ENCODE measurements at regions not wholly inside any gene's neighbourhood (a gene's known extent, or its start where the extent isn't known, plus 50 kb on each side); places are given as distances from the start of the nearest gene placed in this dataset.

DNA sequence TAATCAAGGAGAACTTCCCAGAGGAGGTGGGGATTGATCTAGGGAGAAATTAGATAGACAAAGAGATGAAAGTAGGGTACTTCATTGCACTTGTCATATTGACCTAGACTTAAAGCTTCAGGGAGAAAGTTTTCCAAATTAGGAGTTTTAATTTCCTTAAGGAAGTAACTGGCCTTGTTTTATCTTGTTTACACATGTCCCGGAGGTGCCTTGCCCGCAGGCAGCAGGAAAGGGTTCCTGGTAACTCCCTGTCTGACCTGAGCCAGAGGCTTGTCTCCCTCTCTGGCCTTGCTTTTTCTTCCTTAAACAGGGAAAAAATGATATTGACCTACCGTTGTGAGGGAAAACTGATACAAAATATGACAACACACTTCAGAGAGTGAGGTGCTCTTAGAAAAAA is 181.6 kb downstream of the EVX1 start:
- CTCF ChIA-PET, result no interaction called here
- H3K27ac ChIP-seq, result no peak overlapping the region
- TF ChIP-seq, protein P1, sequence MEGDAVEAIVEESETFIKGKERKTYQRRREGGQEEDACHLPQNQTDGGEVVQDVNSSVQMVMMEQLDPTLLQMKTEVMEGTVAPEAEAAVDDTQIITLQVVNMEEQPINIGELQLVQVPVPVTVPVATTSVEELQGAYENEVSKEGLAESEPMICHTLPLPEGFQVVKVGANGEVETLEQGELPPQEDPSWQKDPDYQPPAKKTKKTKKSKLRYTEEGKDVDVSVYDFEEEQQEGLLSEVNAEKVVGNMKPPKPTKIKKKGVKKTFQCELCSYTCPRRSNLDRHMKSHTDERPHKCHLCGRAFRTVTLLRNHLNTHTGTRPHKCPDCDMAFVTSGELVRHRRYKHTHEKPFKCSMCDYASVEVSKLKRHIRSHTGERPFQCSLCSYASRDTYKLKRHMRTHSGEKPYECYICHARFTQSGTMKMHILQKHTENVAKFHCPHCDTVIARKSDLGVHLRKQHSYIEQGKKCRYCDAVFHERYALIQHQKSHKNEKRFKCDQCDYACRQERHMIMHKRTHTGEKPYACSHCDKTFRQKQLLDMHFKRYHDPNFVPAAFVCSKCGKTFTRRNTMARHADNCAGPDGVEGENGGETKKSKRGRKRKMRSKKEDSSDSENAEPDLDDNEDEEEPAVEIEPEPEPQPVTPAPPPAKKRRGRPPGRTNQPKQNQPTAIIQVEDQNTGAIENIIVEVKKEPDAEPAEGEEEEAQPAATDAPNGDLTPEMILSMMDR (conservative IDR thresholded peaks at IDR 0.05; ENCODE audit: low read depth), result no peak
- no peak for DNase-seq (ENCODE audit: low spot score)
- POLR2A ChIA-PET (ENCODE audit: low non-redundant PET), result no interaction called here

DNA sequence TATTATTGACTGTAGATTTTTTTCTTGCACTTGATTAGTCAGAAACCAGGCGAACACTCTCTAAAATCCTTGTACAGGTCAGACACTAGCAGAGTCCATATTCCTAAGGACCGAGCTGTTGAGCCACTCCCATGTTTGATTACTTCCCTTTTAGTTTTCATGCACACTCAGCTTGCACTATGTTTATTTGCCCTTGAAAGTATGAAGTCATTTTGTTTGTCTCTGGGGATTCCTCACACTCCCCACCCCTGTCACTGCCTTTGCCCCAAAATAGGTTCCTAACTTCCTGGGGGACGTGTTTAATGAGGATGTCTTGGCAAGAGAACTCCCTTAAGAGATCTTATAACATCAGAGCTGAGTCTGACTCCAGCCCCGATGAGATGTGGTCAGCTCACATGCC is 182.1 kb downstream of the EVX1 start:
- POLR2A ChIA-PET (ENCODE audit: low non-redundant PET), result no interaction called here
- TF ChIP-seq, protein P1 (conservative IDR thresholded peaks at IDR 0.05; ENCODE audit: low read depth), result no peak
- H3K27ac ChIP-seq, result no peak overlapping the region
- CTCF ChIA-PET, result no interaction called here
- DNase-seq (ENCODE audit: low spot score), result no peak

DNA sequence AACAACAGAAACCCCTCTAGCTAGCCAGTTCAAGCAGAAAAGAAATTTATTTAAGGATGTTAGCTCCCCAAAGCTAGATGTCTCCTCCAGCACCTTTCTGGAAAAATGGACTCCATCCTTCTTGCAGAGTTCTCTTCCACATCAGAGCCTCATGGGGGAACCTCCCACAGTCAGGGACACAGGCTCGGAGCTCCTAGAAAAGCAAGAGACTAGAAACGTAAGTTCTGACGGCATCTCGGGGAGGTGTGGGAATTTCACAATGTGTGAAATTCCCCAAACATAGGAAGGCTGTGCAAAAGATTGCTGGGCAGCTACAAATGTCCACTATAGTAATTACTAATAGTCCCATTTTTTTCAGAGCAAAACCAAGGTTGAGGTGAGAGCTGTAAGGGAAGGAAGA is 184.8 kb downstream of the EVX1 start:
- POLR2A ChIA-PET (ENCODE audit: low non-redundant PET), result no interaction called here
- no peak for DNase-seq (ENCODE audit: low spot score)
- TF ChIP-seq, protein P1 (conservative IDR thresholded peaks at IDR 0.05; ENCODE audit: low read depth), result no peak
- CTCF ChIA-PET, result interaction anchor here (0.7 kb wide), 1 partner anchor 98 kb away, joined by 3 read pairs; no protein-coding TSS in a partner anchor
- no peak overlapping the region for H3K27ac ChIP-seq

DNA sequence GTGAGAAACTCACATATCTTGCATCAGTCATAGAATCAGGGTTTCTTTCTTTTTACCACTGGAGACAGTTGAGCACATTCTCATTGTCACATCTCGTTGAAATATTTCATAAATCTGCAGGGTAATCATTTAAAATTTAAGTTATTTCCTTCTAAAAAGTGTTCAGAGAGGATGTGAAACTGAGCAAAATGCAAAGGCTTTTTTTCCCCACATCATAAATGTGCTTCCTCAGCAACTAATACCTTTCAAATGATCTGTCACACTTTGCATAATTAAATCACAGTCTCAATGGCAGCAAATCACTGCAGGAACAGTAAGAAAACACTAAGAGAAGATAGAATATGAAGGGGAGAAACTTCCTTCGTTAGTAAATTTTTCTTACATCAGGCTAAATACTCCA is 187.5 kb downstream of the EVX1 start:
- POLR2A ChIA-PET (ENCODE audit: low non-redundant PET), result no interaction called here
- no peak for DNase-seq (ENCODE audit: low spot score)
- TF ChIP-seq, protein P1 (conservative IDR thresholded peaks at IDR 0.05; ENCODE audit: low read depth), result no peak
- no peak overlapping the region for H3K27ac ChIP-seq
- CTCF ChIA-PET, result no interaction called here

DNA sequence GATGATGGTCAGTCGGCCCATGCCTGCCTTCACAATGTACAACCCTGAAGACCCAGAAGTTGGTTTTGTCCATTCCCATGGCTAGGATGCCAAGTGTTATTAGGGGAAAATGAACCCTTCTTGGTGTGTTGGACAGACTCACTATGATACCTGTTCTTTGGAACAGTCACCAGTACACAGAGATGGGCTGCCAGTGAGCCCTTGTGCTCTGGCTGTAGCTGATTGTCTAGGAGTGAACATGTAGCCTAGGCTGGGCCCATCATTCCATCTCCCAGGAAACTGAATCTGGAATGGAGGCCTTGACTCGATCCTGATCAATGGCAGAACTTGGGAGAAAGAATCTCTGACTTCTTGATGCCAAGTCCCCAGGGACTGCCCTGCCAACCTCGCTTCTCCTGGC is 188.9 kb downstream of the EVX1 start:
- no peak overlapping the region for H3K27ac ChIP-seq
- TF ChIP-seq, protein P1 (conservative IDR thresholded peaks at IDR 0.05; ENCODE audit: low read depth), result no peak
- ChIA-PET CTCF (no interaction called here), POLR2A (ENCODE audit: low non-redundant PET) (no interaction called here)
- no peak for DNase-seq (ENCODE audit: low spot score)

DNA sequence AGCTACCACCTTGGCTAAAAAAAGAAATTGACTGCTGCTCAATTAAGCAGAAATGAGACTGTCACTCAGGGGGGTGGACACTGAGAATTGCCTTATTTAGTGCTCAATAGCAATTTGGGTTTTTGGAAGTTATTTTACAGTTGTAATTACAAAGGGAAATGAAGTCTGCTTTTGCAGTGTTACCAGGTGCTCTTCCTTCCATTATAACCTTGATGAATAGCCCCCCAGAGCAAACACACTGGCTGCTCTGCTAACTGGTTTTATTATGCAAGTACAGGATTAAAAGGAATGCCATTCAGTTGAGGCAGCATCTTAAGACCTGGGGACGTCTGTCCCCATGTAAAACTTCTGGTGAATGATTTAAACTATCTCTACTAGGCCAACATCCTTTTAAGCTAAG is 191.0 kb downstream of the EVX1 start:
- TF ChIP-seq, protein P1 (conservative IDR thresholded peaks at IDR 0.05; ENCODE audit: low read depth), result no peak
- ChIA-PET CTCF (no interaction called here), POLR2A (ENCODE audit: low non-redundant PET) (no interaction called here)
- no peak for DNase-seq (ENCODE audit: low spot score)
- H3K27ac ChIP-seq, result no peak overlapping the region
